WTC11 (cell line): ENCODE measurements at regions not wholly inside any gene's neighbourhood (a gene's known extent, or its start where the extent isn't known, plus 50 kb on each side); places are given as distances from the start of the nearest gene placed in this dataset.

Source experiments
- ATAC-seq: fragments of 200-7000 bp; cut with Tn5 transposase; 2 replicates; pipeline ENCODE4 v1.10.0; 2021; ENCODE audit warnings: mild to moderate bottlenecking, moderate library complexity
- CTCF ChIA-PET: fragments of 300-600 bp; sonication (Branson Sonifier 250); formaldehyde crosslinking; loops from one replicate; lab custom pipeline; 2021; ENCODE audit warnings: antibody characterized with exemption; lab: Charles Lee
- POLR2A ChIA-PET: fragments of 350-600 bp; sonication (Branson Sonifier 250); formaldehyde crosslinking; loops from one replicate; lab custom pipeline; 2021; ENCODE audit warnings: antibody characterized with exemption; lab: Charles Lee
- DNase-seq: peaks from one replicate; pipeline ENCODE4 v3.0.0; 2021; ENCODE audit warnings: low spot score
- H3K27ac Mint-ChIP-seq: 2 replicates; pipeline ENCODE4 v1.8.0; 2021; ENCODE audit warnings: mixed read lengths
- H3K27me3 Mint-ChIP-seq: 2 replicates; pipeline ENCODE4 v1.8.0; 2021; ENCODE audit warnings: low read depth, mild to moderate bottlenecking, moderate library complexity, mixed read lengths
- H3K36me3 Mint-ChIP-seq: 2 replicates; pipeline ENCODE4 v1.8.0; 2021; ENCODE audit warnings: mixed read lengths
- H3K4me1 Mint-ChIP-seq: 2 replicates; pipeline ENCODE4 v1.8.0; 2022; ENCODE audit warnings: mixed read lengths
- H3K4me3 Mint-ChIP-seq: 2 replicates; pipeline ENCODE4 v1.8.0; 2021; ENCODE audit warnings: mild to moderate bottlenecking, moderate library complexity, mixed read lengths
- H3K9me3 Mint-ChIP-seq: 2 replicates; pipeline ENCODE4 v1.8.0; 2021; ENCODE audit warnings: mixed read lengths
- ATF6 ChIP-seq: sonication (generic); formaldehyde crosslinking; IDR thresholded peaks from 2 replicates; pipeline ENCODE4 v1.8.1; 2023; ENCODE audit warnings: mild to moderate bottlenecking, missing genetic modification reagents
- CBFB ChIP-seq: sonication (generic); formaldehyde crosslinking; IDR thresholded peaks from 2 replicates; pipeline ENCODE4 v1.8.1; 2022; ENCODE audit warnings: mild to moderate bottlenecking, low read depth, missing genetic modification reagents
- CREB1 ChIP-seq: sonication (generic); formaldehyde crosslinking; IDR thresholded peaks from 2 replicates; pipeline ENCODE4 v1.8.0; 2023; ENCODE audit warnings: mild to moderate bottlenecking, missing genetic modification reagents
- CTCF ChIP-seq: fragments of 200-600 bp; IDR thresholded peaks from 2 replicates; pipeline ENCODE4 v1.8.0; 2022; ENCODE audit warnings: antibody characterized with exemption
- ELF4 ChIP-seq: sonication (generic); formaldehyde crosslinking; IDR thresholded peaks from 2 replicates; pipeline ENCODE4 v1.8.1; 2022; ENCODE audit warnings: low read depth, mild to moderate bottlenecking, moderate library complexity, missing genetic modification reagents
- ETV6 ChIP-seq: sonication (generic); formaldehyde crosslinking; IDR thresholded peaks from 2 replicates; pipeline ENCODE4 v1.8.1; 2022; ENCODE audit warnings: mild to moderate bottlenecking, missing genetic modification reagents
- FOXP4 ChIP-seq: sonication (generic); formaldehyde crosslinking; IDR thresholded peaks from 2 replicates; pipeline ENCODE4 v1.8.0; 2022; ENCODE audit warnings: mild to moderate bottlenecking, missing genetic modification reagents
- GTF2I ChIP-seq: fragments of 250-450 bp; sonication (Bioruptor Pico); conservative IDR thresholded peaks from 2 replicates; pipeline ENCODE4 v1.4.0; 2021; ENCODE audit warnings: mild to moderate bottlenecking
- JUN ChIP-seq: sonication (generic); formaldehyde crosslinking; IDR thresholded peaks from 2 replicates; pipeline ENCODE4 v1.8.0; 2023; ENCODE audit warnings: mild to moderate bottlenecking, missing genetic modification reagents
- MXD4 ChIP-seq: fragments of 250-450 bp; sonication (Bioruptor Pico); IDR thresholded peaks from 2 replicates; pipeline ENCODE4 v1.8.0; 2021; ENCODE audit warnings: mild to moderate bottlenecking, moderate library complexity, borderline replicate concordance
- NR1H2 ChIP-seq: sonication (generic); formaldehyde crosslinking; IDR thresholded peaks from 2 replicates; pipeline ENCODE4 v1.9.0; 2021; ENCODE audit warnings: mild to moderate bottlenecking, moderate library complexity, missing genetic modification reagents
- PRDM15 ChIP-seq: sonication (generic); formaldehyde crosslinking; IDR thresholded peaks from 2 replicates; pipeline ENCODE4 v1.8.0; 2022; ENCODE audit warnings: missing genetic modification reagents
- PRRX2 ChIP-seq: fragments of 250-450 bp; sonication (Bioruptor Pico); IDR thresholded peaks from 2 replicates; pipeline ENCODE4 v1.8.0; 2021; ENCODE audit warnings: mild to moderate bottlenecking
- TCF7 ChIP-seq: sonication (generic); formaldehyde crosslinking; IDR thresholded peaks from 2 replicates; pipeline ENCODE4 v1.8.0; 2022; ENCODE audit warnings: mild to moderate bottlenecking, low read depth, missing genetic modification reagents, moderate library complexity
- TEAD4 ChIP-seq: sonication (generic); formaldehyde crosslinking; IDR thresholded peaks from 2 replicates; pipeline ENCODE4 v1.8.0; 2022; ENCODE audit warnings: mild to moderate bottlenecking, missing genetic modification reagents
- USF2 ChIP-seq: sonication (generic); formaldehyde crosslinking; IDR thresholded peaks from 2 replicates; pipeline ENCODE4 v1.8.1; 2023; ENCODE audit warnings: mild to moderate bottlenecking, missing genetic modification reagents, moderate library complexity
- ZNF317 ChIP-seq: sonication (generic); formaldehyde crosslinking; IDR thresholded peaks from 2 replicates; pipeline ENCODE4 v1.8.1; 2023; ENCODE audit warnings: low read depth, mild to moderate bottlenecking, moderate library complexity, missing genetic modification reagents, borderline replicate concordance
- ZNF671 ChIP-seq: fragments of 250-450 bp; sonication (Bioruptor Pico); IDR thresholded peaks from 2 replicates; pipeline ENCODE4 v1.8.0; 2021; ENCODE audit warnings: mild to moderate bottlenecking
- TF ChIP-seq, protein P1 (sequence below): sonication (generic); formaldehyde crosslinking; IDR thresholded peaks from 2 replicates; pipeline ENCODE4 v1.8.0; 2023; ENCODE audit warnings: missing genetic modification reagents
- TF ChIP-seq, protein P2 (sequence below): sonication (generic); formaldehyde crosslinking; IDR thresholded peaks from 2 replicates; pipeline ENCODE4 v1.8.0; 2023; ENCODE audit warnings: missing genetic modification reagents, mild to moderate bottlenecking, borderline replicate concordance

- TF ChIP-seq CTCF (no peak), ATF6 (CRISPR knock-in tag) (no peak), ZNF671 (no peak), ELF4 (no peak)
- Mint-ChIP-seq H3K36me3 (no peaks in the 10 kb centered on the region), H3K27ac (no peak overlapping the region), H3K27me3 (no peaks in the 10 kb centered on the region), H3K4me3 (no peak overlapping the region), H3K4me1 (peaks cover 21% of the 10 kb centered on the region), H3K9me3 (no peaks in the 10 kb centered on the region)
- CTCF ChIA-PET = no interaction called here
- DNase-seq = no peak
- POLR2A ChIA-PET = no interaction called here
- no peak for ATAC-seq
These were observed 718.9 kb upstream of the FANCL start for GRCh38 chr2:58959996-58960395.

GRCh38 chr2:58957188-58957840 is 716.2 kb upstream of the FANCL start:
- DNase-seq (no peak), ATAC-seq (peak; percentile 55)
- no peaks in the 10 kb centered on the region for H3K27me3 Mint-ChIP-seq
- peaks cover 45% of the 10 kb centered on the region for H3K4me1 Mint-ChIP-seq
- no peak overlapping the region for H3K4me3 Mint-ChIP-seq
- no peaks in the 10 kb centered on the region for H3K36me3 Mint-ChIP-seq
- ChIA-PET CTCF (no interaction called here), POLR2A (no interaction called here)
- no peaks in the 10 kb centered on the region for H3K9me3 Mint-ChIP-seq
- H3K27ac Mint-ChIP-seq = peak overlapping the region; percentile 28; the same call in 1 of the 2 replicates
- TF ChIP-seq, protein P1, sequence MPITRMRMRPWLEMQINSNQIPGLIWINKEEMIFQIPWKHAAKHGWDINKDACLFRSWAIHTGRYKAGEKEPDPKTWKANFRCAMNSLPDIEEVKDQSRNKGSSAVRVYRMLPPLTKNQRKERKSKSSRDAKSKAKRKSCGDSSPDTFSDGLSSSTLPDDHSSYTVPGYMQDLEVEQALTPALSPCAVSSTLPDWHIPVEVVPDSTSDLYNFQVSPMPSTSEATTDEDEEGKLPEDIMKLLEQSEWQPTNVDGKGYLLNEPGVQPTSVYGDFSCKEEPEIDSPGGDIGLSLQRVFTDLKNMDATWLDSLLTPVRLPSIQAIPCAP (CRISPR knock-in tag) = no peak
- TF ChIP-seq JUN (no peak), TCF7 (CRISPR knock-in tag) (no peak), ZNF317 (no peak), TEAD4 (CRISPR knock-in tag) (no peak), CBFB (CRISPR knock-in tag) (no peak), PRRX2 (no peak), GTF2I (no peak), MXD4 (CRISPR knock-in tag) (no peak), FOXP4 (CRISPR knock-in tag) (no peak), CREB1 (CRISPR knock-in tag) (no peak), PRDM15 (no peak), USF2 (no peak), NR1H2 (CRISPR knock-in tag) (no peak), ETV6 (CRISPR knock-in tag) (no peak)
- TF ChIP-seq, protein P2, sequence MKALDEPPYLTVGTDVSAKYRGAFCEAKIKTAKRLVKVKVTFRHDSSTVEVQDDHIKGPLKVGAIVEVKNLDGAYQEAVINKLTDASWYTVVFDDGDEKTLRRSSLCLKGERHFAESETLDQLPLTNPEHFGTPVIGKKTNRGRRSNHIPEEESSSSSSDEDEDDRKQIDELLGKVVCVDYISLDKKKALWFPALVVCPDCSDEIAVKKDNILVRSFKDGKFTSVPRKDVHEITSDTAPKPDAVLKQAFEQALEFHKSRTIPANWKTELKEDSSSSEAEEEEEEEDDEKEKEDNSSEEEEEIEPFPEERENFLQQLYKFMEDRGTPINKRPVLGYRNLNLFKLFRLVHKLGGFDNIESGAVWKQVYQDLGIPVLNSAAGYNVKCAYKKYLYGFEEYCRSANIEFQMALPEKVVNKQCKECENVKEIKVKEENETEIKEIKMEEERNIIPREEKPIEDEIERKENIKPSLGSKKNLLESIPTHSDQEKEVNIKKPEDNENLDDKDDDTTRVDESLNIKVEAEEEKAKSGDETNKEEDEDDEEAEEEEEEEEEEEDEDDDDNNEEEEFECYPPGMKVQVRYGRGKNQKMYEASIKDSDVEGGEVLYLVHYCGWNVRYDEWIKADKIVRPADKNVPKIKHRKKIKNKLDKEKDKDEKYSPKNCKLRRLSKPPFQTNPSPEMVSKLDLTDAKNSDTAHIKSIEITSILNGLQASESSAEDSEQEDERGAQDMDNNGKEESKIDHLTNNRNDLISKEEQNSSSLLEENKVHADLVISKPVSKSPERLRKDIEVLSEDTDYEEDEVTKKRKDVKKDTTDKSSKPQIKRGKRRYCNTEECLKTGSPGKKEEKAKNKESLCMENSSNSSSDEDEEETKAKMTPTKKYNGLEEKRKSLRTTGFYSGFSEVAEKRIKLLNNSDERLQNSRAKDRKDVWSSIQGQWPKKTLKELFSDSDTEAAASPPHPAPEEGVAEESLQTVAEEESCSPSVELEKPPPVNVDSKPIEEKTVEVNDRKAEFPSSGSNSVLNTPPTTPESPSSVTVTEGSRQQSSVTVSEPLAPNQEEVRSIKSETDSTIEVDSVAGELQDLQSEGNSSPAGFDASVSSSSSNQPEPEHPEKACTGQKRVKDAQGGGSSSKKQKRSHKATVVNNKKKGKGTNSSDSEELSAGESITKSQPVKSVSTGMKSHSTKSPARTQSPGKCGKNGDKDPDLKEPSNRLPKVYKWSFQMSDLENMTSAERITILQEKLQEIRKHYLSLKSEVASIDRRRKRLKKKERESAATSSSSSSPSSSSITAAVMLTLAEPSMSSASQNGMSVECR = no peak
